ENCODE measurements at regions not wholly inside any gene's neighbourhood (a gene's known extent, or its start where the extent isn't known, plus 50 kb on each side); places are given as distances from the start of the nearest gene placed in this dataset.

- WGBS, 2 experiments (ENCODE audit: extremely low coverage in 2 of 2, insufficient read length in 1 of 2): 100% methylated on average over 2 of the region's 6 CpGs; no CpG with 5 or more reads in 1 of the 2 experiments
- Histone ChIP-seq H3K27ac (ENCODE audit: insufficient read depth, low read length) (no peak overlapping the region), H4K8ac (ENCODE audit: low read depth in 2 of 2, low read length in 2 of 2) (no peak overlapping the region), H2AK5ac (ENCODE audit: low read depth, low read length) (no peak overlapping the region), H2BK120ac (ENCODE audit: low read depth, low read length) (no peak overlapping the region), H3K27me3 (ENCODE audit: control insufficient read depth, insufficient read depth, low read length) (no peaks in the 10 kb centered on the region; the same call in none of the 2 replicates), H2BK15ac (ENCODE audit: low read depth, low read length) (no peak overlapping the region), H4K20me1 (ENCODE audit: insufficient read depth, low read length) (no peaks in the 10 kb centered on the region), H2AFZ (replicated peaks; ENCODE audit: low read length, poor library complexity) (no peak overlapping the region), H3K9me3 (ENCODE audit: control insufficient read depth, insufficient read depth, low read length) (no peaks in the 10 kb centered on the region), H3K36me3 (ENCODE audit: control insufficient read depth, insufficient read depth, low read length) (no peaks in the 10 kb centered on the region), H2BK20ac (ENCODE audit: low read depth, low read length) (no peak overlapping the region), H3K4me3 (ENCODE audit: insufficient read depth, low read depth, low read length) (no peak overlapping the region), H3K18ac (ENCODE audit: low read depth, low read length) (no peak overlapping the region), H4K91ac (ENCODE audit: insufficient read depth, low read depth, low read length) (no peak overlapping the region), H2AK9ac (replicated peaks; ENCODE audit: low read depth, low read length, poor library complexity) (no peak overlapping the region), H2BK5ac (ENCODE audit: low read depth, low read length, poor library complexity, severe bottlenecking) (no peak overlapping the region), H3K56ac (ENCODE audit: extremely low read depth, insufficient read depth, low read length) (no peak overlapping the region), H3K4me2 (ENCODE audit: low read depth, low read length) (no peak overlapping the region), H3K79me1 (ENCODE audit: low read depth in 1 of 2, low read length in 2 of 2) (no peaks in the 10 kb centered on the region), H3K23ac (ENCODE audit: low read depth, low read length) (no peak overlapping the region), H3K14ac (replicated peaks; ENCODE audit: low read depth, low read length) (no peak overlapping the region), H3K4me1 (ENCODE audit: control insufficient read depth, insufficient read depth, low read length) (no peaks in the 10 kb centered on the region), H3K9ac (ENCODE audit: low read depth, low read length) (no peak overlapping the region), H3K9me1 (ENCODE audit: insufficient read depth, low read length) (no peaks in the 10 kb centered on the region), H4K5ac (ENCODE audit: low read depth, low read length) (no peak overlapping the region), H3K4ac (ENCODE audit: low read depth, low read length) (no peak overlapping the region)
- dilution Hi-C loops (cut with HindIII; ENCODE audit: low sequenced_read_pairs, unreplicated experiment): no loop called here
- intact Hi-C loops (cut with micrococcal nuclease): no loop called here
- in situ Hi-C loops (cut with MboI; ENCODE audit: low sequenced_read_pairs): no loop called here
- no peak for DNase-seq
- no TSS peak for BruUV-seq (replicated peaks)
- POLR2A ChIA-PET (ENCODE audit: unreplicated experiment): no interaction called here
- CTCF ChIA-PET: no interaction called here
- TF ChIP-seq POLR2A (IDR thresholded peaks at IDR 0.05; ENCODE audit: low read depth, low read length) (no peak), MAZ (IDR thresholded peaks at IDR 0.05; ENCODE audit: borderline replicate concordance, low read depth, low read length) (no peak), BHLHE40 (IDR thresholded peaks at IDR 0.05; ENCODE audit: low read depth, low read length) (no peak)
- ATAC-seq (ENCODE audit: low read depth): no peak
Observed at GRCh38 chr1:223016890-223017289, 126.2 kb downstream of the TLR5 start.
